GM19099 (cell line): ENCODE measurements at regions not wholly inside any gene's neighbourhood (a gene's known extent, or its start where the extent isn't known, plus 50 kb on each side); places are given as distances from the start of the nearest gene placed in this dataset.

ENCODE experiments used
- POLR2A ChIP-seq: IDR thresholded peaks from 3 replicates; pipeline ENCODE4 v1.6.1; 2011; ENCODE audit warnings: low read depth; ENCODE audit not compliant: insufficient read length; ENCODE audit errors: extremely low read depth

DNA sequence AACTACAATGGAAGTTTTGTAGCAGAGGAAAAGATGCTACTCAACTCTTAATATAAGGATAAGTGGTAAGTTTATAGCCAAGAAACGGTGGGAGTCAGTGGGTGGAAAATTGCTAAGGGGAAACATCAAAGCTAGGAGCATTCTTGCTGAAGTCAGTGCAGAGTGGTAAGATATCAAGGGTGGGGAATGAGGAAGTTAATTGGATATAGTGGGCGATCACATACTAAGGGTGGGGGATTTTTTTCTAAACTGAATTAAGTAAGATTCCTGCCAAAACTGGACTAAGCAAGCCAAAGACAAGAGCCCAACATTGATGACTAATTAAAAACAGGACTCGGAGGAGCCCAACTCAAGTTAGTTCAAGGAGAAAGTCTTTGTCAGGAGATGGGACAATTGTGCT lies 525.4 kb downstream of the CCDC85A start:
- no peak for TF ChIP-seq POLR2A

GRCh38 chr2:56713161-56713676 lies 529.4 kb downstream of the CCDC85A start:
- no peak for TF ChIP-seq POLR2A

- no peak for TF ChIP-seq POLR2A
Observed at GRCh38 chr2:56713978-56714377, 530.2 kb downstream of the CCDC85A start.

GRCh38 chr2:56714400-56714799 lies 530.6 kb downstream of the CCDC85A start:
- no peak for TF ChIP-seq POLR2A

DNA sequence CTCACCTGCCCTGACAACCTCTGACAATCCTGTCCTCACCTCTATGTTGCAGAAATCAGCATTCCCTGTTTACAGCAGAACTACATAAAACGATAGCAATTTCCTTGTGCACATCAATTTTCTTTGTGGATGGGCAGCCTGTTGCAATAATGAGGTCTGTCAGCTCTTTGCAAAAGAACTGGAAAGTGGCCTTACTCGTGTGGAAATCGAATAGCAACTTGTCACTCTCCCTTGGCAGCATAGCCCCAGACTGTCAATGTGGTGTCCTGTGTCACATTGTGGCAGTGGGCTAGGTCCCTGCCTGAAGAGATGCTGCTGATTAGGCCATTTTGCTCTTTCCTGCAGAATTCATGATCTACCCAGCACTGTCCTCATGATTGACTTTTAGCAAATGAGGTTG lies 531.9 kb downstream of the CCDC85A start:
- TF ChIP-seq POLR2A = no peak

- no peak for TF ChIP-seq POLR2A
Observed at GRCh38 chr2:56718413-56718812, 534.6 kb downstream of the CCDC85A start.

- TF ChIP-seq POLR2A = no peak
Observed at GRCh38 chr2:56729212-56729611, 545.4 kb downstream of the CCDC85A start.

DNA sequence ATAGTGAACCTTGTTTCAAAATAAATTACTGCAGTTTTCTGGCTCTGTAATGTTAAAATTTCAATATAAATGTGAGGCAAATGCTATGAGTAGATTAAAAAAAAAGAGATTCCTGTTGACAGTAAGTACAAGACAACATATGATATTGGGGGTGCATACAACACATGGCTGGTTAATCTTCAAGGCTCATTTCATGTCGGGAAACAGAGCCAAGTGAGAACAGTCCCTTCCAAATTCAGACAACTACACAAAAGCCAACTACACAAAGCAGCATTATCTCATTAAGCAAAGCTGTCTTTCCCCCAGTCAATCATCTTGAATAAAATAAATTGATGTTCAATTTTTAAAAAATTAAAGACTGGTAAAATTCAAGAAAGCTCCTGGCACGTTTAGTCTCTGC lies 549.2 kb downstream of the CCDC85A start:
- TF ChIP-seq POLR2A = no peak

DNA sequence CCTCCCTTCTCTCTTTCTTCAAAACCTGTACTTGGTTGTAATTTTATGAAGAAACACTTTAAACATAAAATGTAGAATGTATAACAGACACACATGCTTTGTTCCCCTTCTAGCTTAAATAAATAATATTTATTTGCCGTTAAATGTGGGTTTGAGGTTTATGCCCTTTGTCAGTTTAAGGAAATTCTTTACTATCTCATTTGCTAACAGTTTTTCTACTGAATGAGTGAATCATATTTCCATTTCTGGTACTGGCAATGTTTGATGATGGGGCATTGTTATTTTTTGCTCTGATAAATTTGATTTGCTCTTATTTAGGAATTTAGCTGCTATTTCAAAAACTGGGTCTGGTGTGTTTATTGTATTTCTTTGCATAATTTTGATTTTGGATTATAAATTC lies 555.6 kb downstream of the CCDC85A start:
- TF ChIP-seq POLR2A = no peak

- TF ChIP-seq POLR2A = no peak
Observed at GRCh38 chr2:56741601-56742102, 557.9 kb downstream of the CCDC85A start.

- TF ChIP-seq POLR2A = no peak
Observed at GRCh38 chr2:56743807-56744206, 560.0 kb downstream of the CCDC85A start.

DNA sequence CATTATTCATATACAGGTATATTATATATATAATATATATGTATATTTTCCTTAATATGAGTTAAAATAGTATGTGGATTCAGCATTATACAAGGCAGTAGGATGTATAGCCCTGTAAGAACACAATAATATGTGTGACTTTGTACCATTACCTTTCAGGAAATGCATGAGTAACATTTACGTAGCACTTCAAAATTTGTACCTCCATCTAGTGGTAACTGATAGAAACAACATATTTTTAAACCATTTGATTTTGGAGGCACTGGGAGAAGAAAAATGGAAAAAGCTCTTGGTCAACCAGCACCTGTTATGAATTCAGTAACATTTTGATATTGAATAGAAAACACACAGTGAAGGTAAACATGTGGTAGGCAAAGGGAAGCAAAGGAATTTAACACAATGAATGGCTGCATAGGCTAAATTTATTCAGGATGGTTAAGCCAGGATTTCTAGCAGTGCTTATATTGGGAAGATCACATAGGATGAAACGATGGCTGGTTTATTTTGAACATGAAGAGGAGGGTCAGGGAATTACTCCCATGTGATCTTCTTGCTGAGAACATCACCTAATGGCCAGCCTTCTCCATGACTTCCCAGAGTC lies 565.5 kb downstream of the CCDC85A start:
- TF ChIP-seq POLR2A = no peak

GRCh38 chr2:56753182-56753581 lies 569.4 kb downstream of the CCDC85A start:
- TF ChIP-seq POLR2A = no peak

DNA sequence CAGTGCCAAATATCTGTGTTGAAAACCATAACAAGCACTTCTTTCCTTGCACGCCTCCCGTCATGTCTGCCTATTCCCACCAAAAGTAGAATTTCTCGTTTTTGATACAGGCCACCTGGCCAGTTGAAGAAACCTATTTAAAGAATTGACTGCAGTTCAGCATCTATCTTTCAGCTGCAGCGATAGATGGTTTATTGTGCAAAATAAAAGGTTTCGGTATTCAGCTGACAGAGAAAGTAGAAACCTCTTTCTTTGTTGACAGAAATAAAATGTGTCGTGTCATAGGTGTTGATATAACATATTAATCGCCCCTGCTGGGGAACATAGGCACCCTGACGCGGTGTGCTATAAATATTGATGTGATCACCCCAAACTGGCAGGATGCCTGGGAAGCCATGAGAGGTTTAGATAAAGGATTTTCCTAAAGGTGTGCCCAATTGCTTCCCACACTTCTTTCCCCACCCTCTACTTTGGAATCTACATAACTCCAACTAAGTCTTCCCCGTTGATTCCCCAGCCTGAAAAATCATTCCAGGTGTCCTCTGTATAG lies 570.4 kb downstream of the CCDC85A start:
- no peak for TF ChIP-seq POLR2A

- TF ChIP-seq POLR2A = no peak
Observed at GRCh38 chr2:56754627-56755026, 570.8 kb downstream of the CCDC85A start.

- TF ChIP-seq POLR2A = no peak
Observed at GRCh38 chr2:56757884-56758545, 574.2 kb downstream of the CCDC85A start.
